ENCODE measurements at regions not wholly inside any gene's neighbourhood (a gene's known extent, or its start where the extent isn't known, plus 50 kb on each side); places are given as distances from the start of the nearest gene placed in this dataset.

GRCh38 chr3:26061947-26062346 lies 272.1 kb downstream of the OXSM start:
- Histone ChIP-seq H3K9me3 (no peaks in the 10 kb centered on the region), H3K4me1 (ENCODE audit: control insufficient read depth in 1 of 2, insufficient read depth in 2 of 2, low read depth in 1 of 2, low read length in 1 of 2) (no peaks in the 10 kb centered on the region), H3K27me3 (ENCODE audit: insufficient read depth) (no peaks in the 10 kb centered on the region), H3F3A (replicated peaks; ENCODE audit: insufficient read depth) (no peaks in the 10 kb centered on the region), H2AFZ (ENCODE audit: low read depth) (no peak overlapping the region), H4K20me1 (ENCODE audit: insufficient read depth) (no peaks in the 10 kb centered on the region), H3K27ac (ENCODE audit: low read depth in 2 of 2, low read length in 1 of 2) (no peak overlapping the region), H3K4me3 (ENCODE audit: low read depth in 2 of 2, low read length in 1 of 2) (no peak overlapping the region), H3K4me2 (no peak overlapping the region), H3K36me3 (replicated peaks in 1 of 2; ENCODE audit: control insufficient read depth in 1 of 2, insufficient read depth in 2 of 2, low read length in 1 of 2) (no peaks in the 10 kb centered on the region), H3K79me2 (ENCODE audit: insufficient read depth) (no peaks in the 10 kb centered on the region), H3K9me2 (no peaks in the 10 kb centered on the region), H3K9ac (no peak overlapping the region)
- CTCF ChIA-PET, result no interaction called here
- POLR2A ChIA-PET, result no interaction called here
- no peak for DNase-seq
- TF ChIP-seq FOSL2 (IDR thresholded peaks at IDR 0.05; ENCODE audit: borderline replicate concordance, low read depth) (no peak), NFIC (IDR thresholded peaks at IDR 0.05; ENCODE audit: borderline replicate concordance) (no peak), USF1 (IDR thresholded peaks at IDR 0.05; ENCODE audit: borderline replicate concordance, low read depth) (no peak), REST (IDR thresholded peaks at IDR 0.05; ENCODE audit: low read depth, low read length) (no peak), ZBTB33 (IDR thresholded peaks at IDR 0.05; ENCODE audit: borderline replicate concordance, low read depth) (no peak), SIN3A (IDR thresholded peaks at IDR 0.05; ENCODE audit: borderline replicate concordance, low read depth, low read length) (no peak), RXRA (IDR thresholded peaks at IDR 0.05; ENCODE audit: borderline replicate concordance, low read depth) (no peak), ELF1 (IDR thresholded peaks at IDR 0.05) (no peak), NRF1 (IDR thresholded peaks at IDR 0.05; ENCODE audit: low read depth, low read length) (no peak), FOXJ3 (CRISPR knock-in tag; IDR thresholded peaks at IDR 0.05) (no peak), YY1 (IDR thresholded peaks at IDR 0.05; ENCODE audit: low read depth) (no peak), JUND (IDR thresholded peaks at IDR 0.05) (no peak), TCF12 (IDR thresholded peaks at IDR 0.05) (no peak), MXI1 (IDR thresholded peaks at IDR 0.05; ENCODE audit: low read depth, low read length) (no peak)

All from SK-N-SH (cell line).